Retinal pigment epithelial cell (primary cell): ENCODE measurements at regions not wholly inside any gene's neighbourhood (a gene's known extent, or its start where the extent isn't known, plus 50 kb on each side); places are given as distances from the start of the nearest gene placed in this dataset.

Experiments
- DNase-seq: peaks from one replicate; pipeline ENCODE4 v3.0.0-alpha.2; 2010; ENCODE audit warnings: low read depth
- H3K4me3 ChIP-seq: 2 replicates; pipeline ENCODE4 v1.5.1; 2011; ENCODE audit warnings: mild to moderate bottlenecking, low read length, control low read depth, moderate library complexity
- CTCF ChIP-seq: conservative IDR thresholded peaks from 2 replicates; pipeline ENCODE4 v1.5.1; 2011; ENCODE audit warnings: low read depth, low read length, control low read depth, inconsistent platforms

- H3K4me3 ChIP-seq: no peak overlapping the region
- DNase-seq: no peak
- TF ChIP-seq CTCF: no peak
Observed at GRCh38 chr4:28233724-28234123, 1373.1 kb downstream of the STIM2 start.

- no peak overlapping the region for H3K4me3 ChIP-seq
- no peak for TF ChIP-seq CTCF
- no peak for DNase-seq
Observed at GRCh38 chr4:28238876-28239275, 1378.2 kb downstream of the STIM2 start.

GRCh38 chr4:28241021-28241420, 1380.4 kb downstream of the STIM2 start:
- DNase-seq: no peak
- TF ChIP-seq CTCF: no peak
- H3K4me3 ChIP-seq: no peak overlapping the region

- H3K4me3 ChIP-seq: no peak overlapping the region
- TF ChIP-seq CTCF: no peak
- DNase-seq: no peak
Observed at GRCh38 chr4:28247805-28248204, 1387.2 kb downstream of the STIM2 start.

- no peak for DNase-seq
- no peak for TF ChIP-seq CTCF
- no peak overlapping the region for H3K4me3 ChIP-seq
Observed at GRCh38 chr4:28248269-28248668, 1387.6 kb downstream of the STIM2 start.

- DNase-seq: no peak
- no peak for TF ChIP-seq CTCF
- no peak overlapping the region for H3K4me3 ChIP-seq
Observed at GRCh38 chr4:28250646-28251045, 1390.0 kb downstream of the STIM2 start.

GRCh38 chr4:28251831-28252230, 1391.2 kb downstream of the STIM2 start:
- no peak overlapping the region for H3K4me3 ChIP-seq
- no peak for DNase-seq
- no peak for TF ChIP-seq CTCF
